Endothelial cell of umbilical vein (primary cell): ENCODE measurements at regions not wholly inside any gene's neighbourhood (a gene's known extent, or its start where the extent isn't known, plus 50 kb on each side); places are given as distances from the start of the nearest gene placed in this dataset.

Experiments
- BruUV-seq: library from RNA; stranded (reverse); fragments of 400-500 nt; replicated peaks from 2 replicates; lab custom pipeline; 2021; lab: Mats Ljungman, UMichigan
- CTCF ChIA-PET: fragments of 300-600, 350-600 bp; sonication (Branson Sonifier 250); formaldehyde crosslinking; loops from one replicate; lab custom pipeline; 2021; ENCODE audit warnings: antibody characterized with exemption, inconsistent platforms; lab: Charles Lee
- POLR2A ChIA-PET: fragments of 300-600, 350-600 bp; sonication (Branson Sonifier 250); formaldehyde crosslinking; loops from one replicate; lab custom pipeline; 2021; ENCODE audit warnings: antibody characterized with exemption, inconsistent platforms; lab: Charles Lee
- DNase-seq: peaks from one replicate; pipeline ENCODE4 v3.0.0-alpha.2; 2011; ENCODE audit warnings: low read depth, low spot score
- FAIRE-seq: peaks from 2 replicates; lab custom pipeline; 2011; peaks lifted over from hg19 to GRCh38; lab: Jason Lieb, UNC
- H2AFZ ChIP-seq: 2 replicates; pipeline ENCODE4 v1.6.0; 2012; ENCODE audit warnings: low read depth, low read length, control low read depth, inconsistent platforms
- H3K27ac ChIP-seq: 2 replicates; pipeline ENCODE4 v1.5.1; 2011; ENCODE audit warnings: low read depth, mild to moderate bottlenecking, control low read depth, low read length, moderate library complexity; ENCODE audit not compliant: insufficient read depth
- H3K27me3 ChIP-seq, 2 experiments: 2 replicates each; pipeline versions ENCODE4 v1.6.0 to v1.6.1; 2011; ENCODE audit warnings: low read length in 2 of 2, mixed read lengths in 1 of 2; ENCODE audit not compliant: control insufficient read depth in 2 of 2, insufficient read depth in 2 of 2
- H3K36me3 ChIP-seq, 2 experiments: 2 replicates in 1 of 2; 3 replicates in 1 of 2; pipeline ENCODE4 v1.5.1; 2011; ENCODE audit warnings: low read length in 2 of 2, mild to moderate bottlenecking in 1 of 2, moderate library complexity in 1 of 2; ENCODE audit not compliant: control insufficient read depth in 2 of 2, insufficient read depth in 2 of 2; ENCODE audit errors: extremely low read depth in 1 of 2
- H3K4me1 ChIP-seq: 3 replicates; pipeline ENCODE4 v1.5.1; 2011; ENCODE audit warnings: mild to moderate bottlenecking, low read length; ENCODE audit not compliant: control insufficient read depth, insufficient read depth; ENCODE audit errors: extremely low read depth
- H3K4me2 ChIP-seq: 2 replicates; pipeline ENCODE4 v1.6.1; 2011; ENCODE audit warnings: low read length, control low read depth, mixed read lengths; ENCODE audit not compliant: insufficient read depth
- H3K4me3 ChIP-seq, 3 experiments: fragments of 200-600 bp in 1 of 3; sonication (generic), shearing (Covaris generic) in 1 of 3; replicated peaks in 1 of 3; 2 replicates each; pipeline ENCODE4 v1.5.1; 2011 to 2016; ENCODE audit warnings: control low read depth in 3 of 3, low read length in 3 of 3, mild to moderate bottlenecking in 2 of 3, inconsistent platforms in 1 of 3, low read depth in 1 of 3, moderate library complexity in 1 of 3; ENCODE audit not compliant: insufficient read depth in 1 of 3
- H3K79me2 ChIP-seq: 2 replicates; pipeline ENCODE4 v1.6.0; 2012; ENCODE audit warnings: low read length, inconsistent platforms; ENCODE audit not compliant: control insufficient read depth, insufficient read depth
- H3K9ac ChIP-seq: replicated peaks from 2 replicates; pipeline ENCODE3; 2011; ENCODE audit warnings: low read length, control low read depth; ENCODE audit not compliant: insufficient read depth; ENCODE audit errors: extremely low read depth
- H3K9me1 ChIP-seq: replicated peaks from 3 replicates; pipeline ENCODE4 v1.6.0; 2011; ENCODE audit warnings: mild to moderate bottlenecking, low read length; ENCODE audit not compliant: control insufficient read depth, insufficient read depth; ENCODE audit errors: extremely low read depth
- H3K9me3 ChIP-seq: replicated peaks from 2 replicates; pipeline ENCODE4 v1.5.1; 2012; ENCODE audit warnings: low read length, inconsistent platforms; ENCODE audit not compliant: control insufficient read depth, insufficient read depth
- H4K20me1 ChIP-seq: replicated peaks from 2 replicates; pipeline ENCODE3; 2011; ENCODE audit warnings: mild to moderate bottlenecking, low read length; ENCODE audit not compliant: control insufficient read depth, insufficient read depth; ENCODE audit errors: extremely low read depth
- CTCF ChIP-seq, 2 donors: IDR thresholded peaks; 1 replicate in 1 of 2; 2 replicates in 1 of 2; pipeline ENCODE4 v1.5.1; 2011; ENCODE audit warnings: low read length in 2 of 2, mild to moderate bottlenecking in 2 of 2, moderate library complexity in 2 of 2, control low read depth in 1 of 2, inconsistent platforms in 1 of 2, low read depth in 1 of 2; ENCODE audit not compliant: insufficient read depth in 1 of 2; ENCODE audit errors: extremely low read depth in 1 of 2
- EZH2 ChIP-seq: IDR thresholded peaks from 2 replicates; pipeline ENCODE4 v1.6.1; 2012; ENCODE audit warnings: borderline replicate concordance, low read depth, mild to moderate bottlenecking, moderate library complexity, low read length, inconsistent platforms; ENCODE audit not compliant: severe bottlenecking
- FOS ChIP-seq: IDR thresholded peaks from 2 replicates; pipeline ENCODE4 v1.6.1; 2011; ENCODE audit warnings: mild to moderate bottlenecking, low read length, moderate library complexity, borderline replicate concordance; ENCODE audit not compliant: insufficient read depth
- GATA2 ChIP-seq: IDR thresholded peaks from 2 replicates; pipeline ENCODE4 v1.7.0; 2011; ENCODE audit warnings: low read depth, mild to moderate bottlenecking, moderate library complexity, mixed read lengths, low read length; ENCODE audit not compliant: insufficient read length, insufficient read depth
- JUN ChIP-seq: IDR thresholded peaks from 2 replicates; pipeline ENCODE4 v1.6.1; 2011; ENCODE audit warnings: borderline replicate concordance, low read depth; ENCODE audit not compliant: insufficient read length, insufficient read depth
- MAX ChIP-seq: IDR thresholded peaks from 2 replicates; pipeline ENCODE4 v1.6.1; 2011; ENCODE audit not compliant: insufficient read depth, insufficient read length
- MYC ChIP-seq: IDR thresholded peaks from one replicate; pipeline ENCODE4 v1.6.1; 2011; ENCODE audit warnings: mild to moderate bottlenecking, low read depth, low read length
- POLR2A ChIP-seq: IDR thresholded peaks from 2 replicates; pipeline ENCODE4 v1.6.1; 2012; ENCODE audit warnings: low read depth, mild to moderate bottlenecking, control low read depth, low read length
- POLR2AphosphoS5 ChIP-seq: IDR thresholded peaks from 2 replicates; pipeline ENCODE4 v1.6.1; 2012; ENCODE audit warnings: low read depth, mild to moderate bottlenecking, control low read depth, low read length, moderate library complexity; ENCODE audit not compliant: insufficient read depth
- dilution Hi-C: fragments of 300-500 bp; cut with MboI; formaldehyde crosslinking; loops from one replicate; pipeline ENCODE4 v1.15.0; 2019; ENCODE audit warnings: low sequenced_read_pairs; ENCODE audit not compliant: extremely low pct_ligation_motif_present
- intact Hi-C: fragments of 100-400 bp; cut with micrococcal nuclease; formaldehyde crosslinking; loops from one replicate; pipeline ENCODE4 v1.10.0; 2022

- POLR2A ChIA-PET: no interaction called here
- dilution Hi-C loops: no loop called here
These were observed 462.5 kb downstream of the CDH26 start for GRCh38 chr20:60420676-60421229.

More at GRCh38 chr20:60420676-60421229, 462.5 kb downstream of the CDH26 start:
- Histone ChIP-seq H3K9me1 (no peaks in the 10 kb centered on the region), H3K4me1 (no peaks in the 10 kb centered on the region), H3K4me3 (no peak overlapping the region), H3K79me2 (no peaks in the 10 kb centered on the region), H3K9ac (no peak overlapping the region), H3K9me3 (peaks cover 2% of the 10 kb centered on the region), H4K20me1 (no peaks in the 10 kb centered on the region), H2AFZ (no peak overlapping the region), H3K27ac (no peak overlapping the region), H3K36me3 (no peaks in the 10 kb centered on the region), H3K4me2 (no peak overlapping the region), H3K27me3 (no peaks in the 10 kb centered on the region)
- DNase-seq (no peak), FAIRE-seq (no peak)
- no TSS peak for BruUV-seq
- no peak for TF ChIP-seq POLR2AphosphoS5
- TF ChIP-seq CTCF (IDR thresholded peaks at IDR 0.05; ENCODE audit: extremely low read depth in 1 of 2, insufficient read depth in 1 of 2, low read depth in 1 of 2, low read length in 2 of 2): no peak
- no peak for TF ChIP-seq GATA2
- no peak for TF ChIP-seq POLR2A
- no peak for TF ChIP-seq MAX
- TF ChIP-seq MYC: no peak
- no peak for TF ChIP-seq FOS
- TF ChIP-seq EZH2: no peak
- no peak for TF ChIP-seq JUN
- CTCF ChIA-PET: no interaction called here
- intact Hi-C loops: no loop called here
